ENCODE measurements at regions not wholly inside any gene's neighbourhood (a gene's known extent, or its start where the extent isn't known, plus 50 kb on each side); places are given as distances from the start of the nearest gene placed in this dataset.
A peak's percentile ranks its signal among the peaks of the same experiment; 100 is the strongest.

DNA sequence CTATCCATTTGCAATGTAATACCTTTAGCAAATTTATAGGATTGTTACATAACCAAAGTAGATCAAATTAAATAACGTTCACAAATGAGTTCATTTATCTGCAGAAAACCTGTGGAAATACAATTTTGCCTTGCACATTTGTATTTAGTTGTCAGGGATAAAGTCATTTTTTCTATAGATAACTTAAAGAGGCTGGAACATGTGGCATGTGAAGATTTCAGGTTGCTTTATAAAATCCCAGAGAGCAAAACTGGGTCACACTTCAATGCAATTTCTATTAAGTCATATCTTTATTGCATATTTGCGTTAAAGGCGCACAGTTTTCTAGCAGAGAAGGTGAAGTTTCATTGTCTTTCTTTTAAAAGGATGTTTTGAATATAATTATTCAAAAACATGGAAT is 342.4 kb downstream of the USP25 start:
- TF ChIP-seq, protein P1, sequence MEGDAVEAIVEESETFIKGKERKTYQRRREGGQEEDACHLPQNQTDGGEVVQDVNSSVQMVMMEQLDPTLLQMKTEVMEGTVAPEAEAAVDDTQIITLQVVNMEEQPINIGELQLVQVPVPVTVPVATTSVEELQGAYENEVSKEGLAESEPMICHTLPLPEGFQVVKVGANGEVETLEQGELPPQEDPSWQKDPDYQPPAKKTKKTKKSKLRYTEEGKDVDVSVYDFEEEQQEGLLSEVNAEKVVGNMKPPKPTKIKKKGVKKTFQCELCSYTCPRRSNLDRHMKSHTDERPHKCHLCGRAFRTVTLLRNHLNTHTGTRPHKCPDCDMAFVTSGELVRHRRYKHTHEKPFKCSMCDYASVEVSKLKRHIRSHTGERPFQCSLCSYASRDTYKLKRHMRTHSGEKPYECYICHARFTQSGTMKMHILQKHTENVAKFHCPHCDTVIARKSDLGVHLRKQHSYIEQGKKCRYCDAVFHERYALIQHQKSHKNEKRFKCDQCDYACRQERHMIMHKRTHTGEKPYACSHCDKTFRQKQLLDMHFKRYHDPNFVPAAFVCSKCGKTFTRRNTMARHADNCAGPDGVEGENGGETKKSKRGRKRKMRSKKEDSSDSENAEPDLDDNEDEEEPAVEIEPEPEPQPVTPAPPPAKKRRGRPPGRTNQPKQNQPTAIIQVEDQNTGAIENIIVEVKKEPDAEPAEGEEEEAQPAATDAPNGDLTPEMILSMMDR (IDR thresholded peaks at IDR 0.05; ENCODE audit: low read depth, low read length, missing control alignments) = no peak
- in situ Hi-C loops (cut with HindIII; ENCODE audit: low sequenced_read_pairs) = no loop called here
- peak overlapping the region; percentile 48 for H3K4me3 ChIP-seq (ENCODE audit: low read depth, low read length)
- no peak for DNase-seq (ENCODE audit: low read depth)

DNA sequence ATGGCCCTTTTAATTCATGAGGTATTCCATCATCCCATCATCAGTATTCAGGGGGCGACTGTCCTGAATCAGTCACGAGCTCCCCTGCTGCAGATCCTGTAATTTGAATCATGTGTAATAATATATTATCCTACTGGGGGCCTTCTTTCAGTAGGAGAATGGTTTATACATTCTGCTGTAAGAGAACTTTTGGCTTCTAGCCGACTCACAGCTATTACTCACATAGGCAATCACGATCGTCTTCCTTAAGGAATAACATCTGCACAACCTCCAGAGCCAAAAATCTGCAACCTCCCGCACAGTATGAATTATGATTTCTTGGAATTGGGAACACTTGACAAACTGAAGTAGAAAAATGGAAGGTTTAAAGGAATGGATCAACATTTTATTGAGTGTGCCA is 343.0 kb downstream of the USP25 start:
- peak overlapping the region; percentile 18 for H3K4me3 ChIP-seq (ENCODE audit: low read depth, low read length)

DNA sequence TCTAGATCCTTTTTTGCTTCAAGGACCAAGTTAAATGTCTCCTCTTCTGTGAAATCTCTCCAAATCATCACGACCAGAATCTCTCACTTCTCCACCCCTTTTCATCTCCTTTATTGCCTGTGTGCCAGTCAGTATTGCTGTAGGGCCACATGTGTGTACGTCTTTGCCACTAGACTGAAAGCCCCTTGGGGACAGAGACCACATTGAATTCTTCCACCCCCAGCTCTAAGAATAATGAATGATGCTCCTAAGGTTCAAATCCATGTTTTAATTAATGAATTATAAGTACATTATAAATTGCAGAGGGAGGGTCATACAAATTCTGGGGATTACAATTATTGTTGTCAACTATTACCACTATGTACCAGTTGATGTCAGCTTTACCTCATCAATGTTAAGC is 343.8 kb downstream of the USP25 start:
- H3K4me3 ChIP-seq (ENCODE audit: low read depth, low read length) = peak overlapping the region; percentile 9
- in situ Hi-C loops (cut with HindIII; ENCODE audit: low sequenced_read_pairs) = no loop called here
- DNase-seq (ENCODE audit: low read depth) = no peak
- TF ChIP-seq, protein P1 (IDR thresholded peaks at IDR 0.05; ENCODE audit: low read depth, low read length, missing control alignments) = no peak

More for the DNA sequence above, 343.0 kb downstream of the USP25 start:
- in situ Hi-C loops (cut with HindIII; ENCODE audit: low sequenced_read_pairs) = no loop called here
- DNase-seq (ENCODE audit: low read depth) = peak; percentile 87
- TF ChIP-seq, protein P1 (IDR thresholded peaks at IDR 0.05; ENCODE audit: low read depth, low read length, missing control alignments) = no peak

DNA sequence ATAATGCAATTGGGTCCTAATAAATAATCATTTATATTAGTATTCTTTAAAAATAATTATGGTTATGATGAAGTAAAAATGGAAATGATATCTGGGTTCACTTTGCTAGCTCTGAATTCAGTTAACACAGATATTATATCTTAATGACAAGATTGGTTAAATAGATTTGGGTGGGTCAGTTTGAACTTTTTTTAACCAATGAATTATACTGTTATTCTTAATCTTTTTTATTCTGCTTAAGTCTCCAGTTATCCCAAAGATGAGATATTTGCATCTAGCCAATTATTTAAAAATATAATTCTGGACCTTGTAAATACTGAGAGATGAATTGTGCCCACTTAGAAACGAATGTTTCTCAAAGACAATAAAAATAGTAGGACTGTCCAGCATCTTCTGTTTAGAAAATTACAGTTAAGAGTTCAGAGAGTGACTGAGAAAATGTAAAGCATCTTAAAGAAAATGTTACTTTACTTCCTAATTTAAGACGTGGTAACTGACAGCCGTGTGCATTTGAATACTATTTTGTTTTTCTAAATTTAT is 345.2 kb downstream of the USP25 start:
- no peak for DNase-seq (ENCODE audit: low read depth)
- no peak overlapping the region for H3K4me3 ChIP-seq (ENCODE audit: low read depth, low read length)
- TF ChIP-seq, protein P1 (IDR thresholded peaks at IDR 0.05; ENCODE audit: low read depth, low read length, missing control alignments) = no peak
- in situ Hi-C loops (cut with HindIII; ENCODE audit: low sequenced_read_pairs) = no loop called here

DNA sequence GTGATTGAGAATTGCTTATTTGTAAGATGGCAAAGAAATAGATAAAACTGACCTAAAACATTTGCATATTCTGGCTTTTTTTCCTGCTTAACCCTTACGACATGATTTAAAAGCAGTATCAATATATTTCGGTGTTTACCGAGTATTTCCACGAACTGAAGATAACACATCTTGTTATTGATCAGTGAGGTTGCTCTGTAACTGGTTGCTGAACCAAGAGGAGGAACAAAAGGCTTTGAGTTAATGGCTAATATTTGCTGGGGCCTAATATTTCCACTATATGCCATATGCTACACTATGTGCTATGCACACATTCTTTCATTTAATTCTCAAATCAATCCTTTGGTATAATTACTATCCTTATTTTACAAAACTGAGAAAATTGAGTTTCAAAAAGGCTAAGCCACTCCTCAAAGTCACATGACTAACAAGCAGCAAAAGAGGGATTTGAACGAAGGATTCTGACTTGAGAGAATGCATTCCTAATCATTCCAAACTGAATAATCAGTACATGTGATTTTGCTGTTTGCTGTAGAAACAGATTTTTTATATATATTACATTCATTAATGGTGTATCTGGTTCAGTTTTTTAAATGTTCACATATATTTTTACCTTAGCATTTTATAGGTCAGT is 346.0 kb downstream of the USP25 start:
- TF ChIP-seq, protein P1 (IDR thresholded peaks at IDR 0.05; ENCODE audit: low read depth, low read length, missing control alignments) = no peak
- in situ Hi-C loops (cut with HindIII; ENCODE audit: low sequenced_read_pairs) = no loop called here
- no peak overlapping the region for H3K4me3 ChIP-seq (ENCODE audit: low read depth, low read length)
- DNase-seq (ENCODE audit: low read depth) = no peak

DNA sequence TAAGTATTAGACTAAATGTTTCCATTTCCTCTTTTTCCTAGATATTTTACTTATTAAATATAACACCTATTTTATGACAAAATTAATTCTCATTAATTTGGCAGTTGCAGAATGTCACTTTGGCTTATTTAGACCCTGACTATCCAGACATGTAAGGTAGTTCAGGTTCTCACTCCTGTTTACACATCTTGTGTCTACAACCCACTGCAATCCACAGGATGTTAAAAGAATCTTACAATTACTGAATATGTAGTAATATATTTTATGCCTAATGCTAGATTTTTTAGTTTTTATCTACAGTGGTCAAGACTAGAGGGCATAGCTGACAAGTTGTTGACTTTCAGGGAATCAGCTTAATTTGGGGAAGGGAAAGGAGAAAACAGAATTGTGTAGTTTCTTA is 346.7 kb downstream of the USP25 start:
- in situ Hi-C loops (cut with HindIII; ENCODE audit: low sequenced_read_pairs) = no loop called here
- no peak overlapping the region for H3K4me3 ChIP-seq (ENCODE audit: low read depth, low read length)
- TF ChIP-seq, protein P1 (IDR thresholded peaks at IDR 0.05; ENCODE audit: low read depth, low read length, missing control alignments) = no peak
- no peak for DNase-seq (ENCODE audit: low read depth)

Measured in astrocyte of the cerebellum (primary cell).